ENCODE measurements at regions not wholly inside any gene's neighbourhood (a gene's known extent, or its start where the extent isn't known, plus 50 kb on each side); places are given as distances from the start of the nearest gene placed in this dataset.

GRCh38 chrX:40513835-40514234 lies 66.9 kb upstream of the ATP6AP2 start:
- 0 out of 2 replicates have a peak overlapping the region, but pooled peaks have one; percentile 14 for H3K27ac ChIP-seq
- TF ChIP-seq, protein P1, sequence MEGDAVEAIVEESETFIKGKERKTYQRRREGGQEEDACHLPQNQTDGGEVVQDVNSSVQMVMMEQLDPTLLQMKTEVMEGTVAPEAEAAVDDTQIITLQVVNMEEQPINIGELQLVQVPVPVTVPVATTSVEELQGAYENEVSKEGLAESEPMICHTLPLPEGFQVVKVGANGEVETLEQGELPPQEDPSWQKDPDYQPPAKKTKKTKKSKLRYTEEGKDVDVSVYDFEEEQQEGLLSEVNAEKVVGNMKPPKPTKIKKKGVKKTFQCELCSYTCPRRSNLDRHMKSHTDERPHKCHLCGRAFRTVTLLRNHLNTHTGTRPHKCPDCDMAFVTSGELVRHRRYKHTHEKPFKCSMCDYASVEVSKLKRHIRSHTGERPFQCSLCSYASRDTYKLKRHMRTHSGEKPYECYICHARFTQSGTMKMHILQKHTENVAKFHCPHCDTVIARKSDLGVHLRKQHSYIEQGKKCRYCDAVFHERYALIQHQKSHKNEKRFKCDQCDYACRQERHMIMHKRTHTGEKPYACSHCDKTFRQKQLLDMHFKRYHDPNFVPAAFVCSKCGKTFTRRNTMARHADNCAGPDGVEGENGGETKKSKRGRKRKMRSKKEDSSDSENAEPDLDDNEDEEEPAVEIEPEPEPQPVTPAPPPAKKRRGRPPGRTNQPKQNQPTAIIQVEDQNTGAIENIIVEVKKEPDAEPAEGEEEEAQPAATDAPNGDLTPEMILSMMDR (conservative IDR thresholded peaks at IDR 0.05) = no peak

- TF ChIP-seq, protein P1 (conservative IDR thresholded peaks at IDR 0.05) = no peak
- no peak overlapping the region for H3K27ac ChIP-seq
These were observed 67.8 kb upstream of the ATP6AP2 start for GRCh38 chrX:40513012-40513411.

DNA sequence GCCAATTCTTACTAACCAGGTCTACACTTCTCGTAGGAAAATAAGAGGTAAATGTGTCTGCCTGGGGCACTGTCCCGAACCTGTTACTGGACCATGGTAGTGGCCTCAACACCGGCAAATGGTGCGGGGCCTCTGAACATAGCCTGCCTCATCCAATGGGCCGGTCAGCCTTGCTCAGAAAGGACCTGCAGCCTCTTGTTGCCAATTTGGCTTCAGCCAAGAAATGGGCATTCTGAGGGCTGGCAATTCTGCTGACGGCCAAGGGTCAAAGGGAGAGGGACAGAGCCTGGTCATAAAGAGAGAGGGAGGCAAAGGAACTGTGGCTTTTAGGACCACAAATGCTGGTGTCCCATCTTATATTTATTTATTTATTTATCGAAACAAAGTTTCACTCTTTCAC lies 69.5 kb upstream of the ATP6AP2 start:
- no peak overlapping the region for H3K27ac ChIP-seq
- TF ChIP-seq, protein P1 (conservative IDR thresholded peaks at IDR 0.05) = no peak

- TF ChIP-seq, protein P1 (conservative IDR thresholded peaks at IDR 0.05) = no peak
- H3K27ac ChIP-seq = no peak overlapping the region
These were observed 72.2 kb upstream of the ATP6AP2 start for GRCh38 chrX:40508560-40508959.

DNA sequence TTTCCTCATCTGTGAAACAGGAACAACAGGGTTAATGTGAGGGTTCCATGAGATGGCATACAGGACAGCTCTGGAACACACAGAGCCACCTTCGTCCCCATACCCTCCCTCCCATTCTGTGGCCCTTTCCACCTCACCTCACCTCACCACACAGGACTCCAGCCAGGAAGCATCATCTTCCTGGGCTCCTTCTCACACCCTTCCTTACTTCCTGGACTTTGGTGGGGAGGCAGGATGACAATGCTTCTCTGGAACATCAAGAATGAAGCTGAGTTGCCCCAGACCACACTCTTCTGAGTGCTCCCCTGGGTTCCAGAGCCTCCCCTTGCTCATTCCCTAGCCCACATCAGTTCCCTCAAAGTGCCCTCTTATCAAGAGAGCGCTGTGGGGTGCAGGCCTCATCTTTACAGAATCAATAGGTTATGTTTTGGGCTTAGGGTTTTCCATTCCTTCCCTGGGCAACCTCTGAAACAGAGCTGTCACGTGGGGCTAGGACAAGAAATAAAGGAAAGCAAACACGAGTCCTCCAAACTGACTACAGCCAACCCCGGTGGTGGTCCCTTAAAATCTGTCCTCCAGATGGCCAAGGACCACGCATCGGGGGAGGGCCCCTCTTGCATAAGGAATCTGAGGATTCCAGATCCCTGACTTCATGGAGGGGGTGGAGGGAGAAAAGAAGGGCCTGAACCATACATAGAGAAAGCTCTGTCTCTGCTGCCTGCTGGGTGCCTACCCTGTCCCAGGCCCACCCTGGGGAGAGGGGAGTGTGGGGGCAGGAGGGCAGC lies 74.4 kb upstream of the ATP6AP2 start:
- H3K27ac ChIP-seq = no peak overlapping the region
- TF ChIP-seq, protein P1 (conservative IDR thresholded peaks at IDR 0.05) = no peak

DNA sequence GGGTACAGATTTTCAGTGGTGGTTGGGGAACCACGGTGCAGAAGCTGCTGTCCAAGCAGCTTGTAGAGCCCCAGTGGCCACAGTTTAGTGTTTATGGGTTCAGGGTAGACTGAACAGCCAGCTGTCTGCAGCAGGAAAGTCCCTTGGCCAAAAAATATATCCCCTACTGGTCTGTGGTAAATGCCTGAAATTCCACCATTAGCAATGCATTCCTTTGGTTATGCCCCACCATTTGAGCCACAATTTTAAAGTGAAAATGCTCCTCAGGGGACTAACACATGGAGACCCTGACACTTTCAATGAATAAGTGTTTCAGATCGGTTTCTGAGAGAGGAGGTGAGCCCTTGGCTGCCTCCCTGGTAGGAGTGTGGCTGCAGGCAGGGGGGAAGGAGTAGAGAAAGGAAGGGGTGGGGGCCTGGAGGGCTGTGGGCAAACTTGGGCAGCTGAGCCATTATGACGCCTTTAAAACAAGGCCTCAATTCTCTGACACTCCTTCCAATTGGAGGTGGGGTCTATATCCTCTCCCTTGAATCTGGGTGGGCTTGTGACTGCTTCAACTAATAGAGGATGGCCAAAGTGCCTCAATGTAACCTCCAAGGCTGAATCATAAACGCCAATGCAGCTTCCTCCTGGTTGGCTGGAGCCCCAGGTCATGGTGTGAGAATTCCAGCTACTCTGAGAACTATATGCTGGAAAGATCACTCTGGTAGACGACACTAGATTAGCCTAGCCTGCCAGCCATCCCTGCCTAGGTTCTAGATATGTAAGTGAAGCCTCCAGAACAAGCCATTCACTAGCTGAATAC lies 75.8 kb upstream of the ATP6AP2 start:
- H3K27ac ChIP-seq = no peak overlapping the region
- TF ChIP-seq, protein P1 (conservative IDR thresholded peaks at IDR 0.05) = no peak

DNA sequence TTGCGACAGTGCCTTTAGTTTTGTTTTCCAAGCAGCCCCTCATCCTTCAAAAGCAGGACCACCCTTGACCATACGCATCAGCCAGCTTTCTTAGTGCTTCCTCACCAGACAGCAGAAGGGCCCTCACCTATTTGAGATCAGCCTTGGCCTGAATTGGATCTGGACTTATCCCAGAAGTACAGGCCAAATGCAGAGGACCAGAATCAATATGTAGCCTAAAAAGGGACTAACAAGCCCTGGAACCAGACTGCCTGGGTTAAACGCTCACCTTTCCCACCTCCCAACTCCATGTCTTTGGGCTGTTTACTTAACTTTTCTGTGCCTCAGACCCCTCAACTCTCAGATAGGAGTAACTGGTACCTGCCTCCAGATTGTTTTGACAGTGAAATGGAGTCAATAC lies 77.7 kb upstream of the ATP6AP2 start:
- no peak overlapping the region for H3K27ac ChIP-seq
- TF ChIP-seq, protein P1 (conservative IDR thresholded peaks at IDR 0.05) = no peak

Measured in VCaP (cell line).